GM12865 (cell line): ENCODE measurements at regions not wholly inside any gene's neighbourhood (a gene's known extent, or its start where the extent isn't known, plus 50 kb on each side); places are given as distances from the start of the nearest gene placed in this dataset.
"Not testable (repeated sequence)": the region's sequence is repeated elsewhere in the genome, so short reads cannot be mapped to it uniquely, and the experiment has no call there.

Source experiments
- DNase-seq: peaks from one replicate; pipeline ENCODE4 v3.0.0; 2010; ENCODE audit warnings: low read depth
- H3K4me3 ChIP-seq: 2 replicates; pipeline ENCODE4 v1.5.1; 2011; ENCODE audit warnings: mild to moderate bottlenecking, low read depth, low read length, control low read depth
- CTCF ChIP-seq: IDR thresholded peaks from 2 replicates; pipeline ENCODE4 v1.5.1; 2011; ENCODE audit warnings: low read length, control low read depth, low read depth, inconsistent platforms; ENCODE audit not compliant: insufficient read depth; ENCODE audit errors: missing control alignments

DNA sequence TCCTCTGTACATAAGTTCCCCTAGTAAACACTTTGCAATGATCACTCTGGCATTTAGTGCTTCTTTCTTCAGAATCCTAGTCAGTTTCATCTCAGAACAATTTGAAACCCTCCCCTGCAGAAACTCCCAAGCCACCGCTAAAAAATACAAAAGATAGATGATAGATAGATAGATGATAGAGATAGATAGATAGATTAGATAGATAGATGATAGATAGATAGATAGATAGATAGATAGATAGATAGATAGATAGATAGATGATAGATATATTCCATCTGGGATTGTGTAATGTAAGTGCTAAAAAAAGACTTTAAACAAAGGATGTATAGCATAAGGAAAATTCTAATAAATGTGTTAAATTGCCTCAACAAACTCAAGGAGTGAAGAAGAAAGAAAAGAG is 212.6 kb upstream of the POGK start:
- no peak overlapping the region for H3K4me3 ChIP-seq
- TF ChIP-seq CTCF, result no peak
- DNase-seq, result no peak

GRCh38 chr1:166627558-166627957 is 211.7 kb upstream of the POGK start:
- H3K4me3 ChIP-seq, result no peak overlapping the region
- TF ChIP-seq CTCF, result no peak
- no peak for DNase-seq

DNA sequence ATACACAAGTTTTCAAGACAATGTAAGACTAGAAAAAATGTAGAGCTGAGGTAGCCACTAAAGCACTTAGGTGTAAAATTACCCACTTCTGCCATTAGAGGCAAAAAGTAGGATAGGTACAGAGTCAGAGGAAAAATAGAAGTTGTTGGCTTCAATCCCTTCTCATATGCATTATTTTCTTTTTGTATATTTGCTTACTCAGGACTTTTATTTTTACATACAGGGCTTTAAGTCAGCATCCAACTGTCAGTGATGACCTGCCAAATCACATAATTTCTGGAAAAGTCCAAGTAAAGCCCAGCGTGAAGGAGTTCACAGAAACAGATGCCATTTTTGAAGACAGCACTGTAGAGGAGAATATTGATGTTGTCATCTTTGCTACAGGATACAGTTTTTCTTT is 211.0 kb upstream of the POGK start:
- H3K4me3 ChIP-seq, result no peak overlapping the region
- no peak for TF ChIP-seq CTCF
- DNase-seq, result no peak

DNA sequence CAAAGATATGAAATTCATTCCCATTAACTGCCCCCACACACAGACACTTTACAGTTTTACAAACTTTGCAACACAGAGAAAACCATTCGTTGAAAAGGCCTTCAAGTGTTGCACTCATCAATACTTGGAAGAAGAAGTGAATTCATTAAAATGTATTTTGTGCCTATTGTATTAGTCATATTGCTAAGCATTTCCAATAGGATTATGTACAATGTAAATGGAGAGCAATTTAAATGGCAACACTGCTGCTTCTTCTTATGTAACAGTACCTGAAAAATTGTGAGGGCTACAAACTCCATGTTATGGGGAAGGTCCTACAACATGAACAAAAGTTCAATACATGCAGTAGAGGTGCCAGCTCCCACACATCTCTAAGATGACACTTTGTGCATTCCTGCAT is 209.3 kb upstream of the POGK start:
- no peak overlapping the region for H3K4me3 ChIP-seq
- DNase-seq, result no peak
- no peak for TF ChIP-seq CTCF

DNA sequence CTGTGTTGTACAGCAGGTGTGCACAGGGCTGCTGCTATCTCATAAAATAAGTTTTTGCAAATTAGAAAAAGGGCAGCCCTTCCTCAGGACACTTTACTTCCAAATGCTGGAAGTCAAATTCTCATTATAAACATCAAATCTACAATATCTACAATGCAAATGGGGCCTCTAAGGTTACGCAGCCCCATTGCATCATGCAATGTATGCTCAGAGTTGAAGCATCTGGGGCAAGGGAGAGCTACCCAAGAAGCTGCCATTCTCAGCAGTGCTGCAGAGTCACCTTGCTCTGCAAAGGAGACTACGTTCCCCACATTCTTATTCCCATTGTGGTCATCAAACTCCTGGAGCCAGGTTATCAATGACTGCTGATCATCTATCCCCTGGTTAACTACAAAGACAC is 208.9 kb upstream of the POGK start:
- no peak for DNase-seq
- TF ChIP-seq CTCF, result no peak
- no peak overlapping the region for H3K4me3 ChIP-seq

DNA sequence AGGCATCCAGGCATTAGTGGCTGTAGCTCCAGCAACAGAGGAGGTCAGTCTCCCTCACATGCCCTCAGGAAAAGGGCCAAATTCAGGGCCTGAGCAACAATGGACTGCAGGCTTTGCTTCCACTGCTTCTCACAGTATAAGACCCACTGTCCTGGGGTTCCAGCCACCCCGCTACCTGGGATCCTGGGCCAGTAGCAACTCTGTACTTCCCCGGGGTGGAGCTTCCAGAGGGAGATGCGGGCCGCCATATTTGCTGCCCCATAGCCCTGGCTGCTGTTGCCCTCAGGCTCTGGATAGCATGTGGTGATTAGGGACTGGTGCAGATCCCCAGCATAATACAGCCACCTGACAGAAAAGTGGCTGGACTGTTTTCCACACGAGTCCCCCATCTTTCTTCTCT is 201.1 kb upstream of the POGK start:
- TF ChIP-seq CTCF, result no peak
- DNase-seq, result no peak
- H3K4me3 ChIP-seq, result no peak overlapping the region

GRCh38 chr1:166657228-166657627 is 182.0 kb upstream of the POGK start:
- H3K4me3 ChIP-seq, DNase-seq: not testable (repeated sequence)

GRCh38 chr1:166666790-166667189 is 172.5 kb upstream of the POGK start:
- not testable (repeated sequence) for H3K4me3 ChIP-seq, DNase-seq

DNA sequence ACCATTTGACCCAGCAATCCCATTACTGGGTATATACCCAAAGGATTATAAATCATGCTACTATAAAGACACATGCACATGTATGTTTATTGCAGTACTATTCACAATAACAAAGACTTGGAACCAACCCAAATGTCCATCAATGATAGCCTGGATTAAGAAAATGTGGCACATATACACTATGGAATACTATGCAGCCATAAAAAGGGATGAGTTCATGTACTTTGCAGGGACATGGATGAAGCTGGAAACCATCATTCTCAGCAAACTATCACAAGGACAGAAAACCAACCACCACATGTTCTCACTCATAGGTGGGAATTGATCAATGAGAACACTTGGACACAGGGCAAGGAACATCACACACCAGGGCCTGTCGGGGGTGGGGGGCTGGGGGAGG is 171.7 kb upstream of the POGK start:
- DNase-seq, result not testable (repeated sequence)

More for the DNA sequence above, 171.7 kb upstream of the POGK start:
- not testable (repeated sequence) for H3K4me3 ChIP-seq
